GM19043 (cell line): ENCODE measurements at regions not wholly inside any gene's neighbourhood (a gene's known extent, or its start where the extent isn't known, plus 50 kb on each side); places are given as distances from the start of the nearest gene placed in this dataset.
"Not testable (repeated sequence)": the region's sequence is repeated elsewhere in the genome, so short reads cannot be mapped to it uniquely, and the experiment has no call there.

Source experiments
- ATAC-seq: cut with Tn5 transposase; IDR thresholded peaks from one replicate; pipeline ENCODE4 v1.9.1; 2021; ENCODE audit warnings: low read depth; ENCODE audit not compliant: unreplicated experiment

- ATAC-seq = no peak
Measured at GRCh38 chr12:24530689-24531088, 418.2 kb downstream of the BCAT1 start.

GRCh38 chr12:24527102-24527501, 421.8 kb downstream of the BCAT1 start:
- no peak for ATAC-seq

- ATAC-seq = no peak
Measured at GRCh38 chr12:24522736-24523135, 426.2 kb downstream of the BCAT1 start.

GRCh38 chr12:24519759-24520158, 429.1 kb downstream of the BCAT1 start:
- ATAC-seq = no peak

GRCh38 chr12:24517000-24517399, 431.9 kb downstream of the BCAT1 start:
- ATAC-seq = no peak

GRCh38 chr12:24510581-24511125, 438.2 kb downstream of the BCAT1 start:
- ATAC-seq = no peak

GRCh38 chr12:24507827-24508226, 441.1 kb downstream of the BCAT1 start:
- no peak for ATAC-seq

GRCh38 chr12:24505366-24506015, 443.4 kb downstream of the BCAT1 start:
- no peak for ATAC-seq

GRCh38 chr12:24503477-24503876, 445.4 kb downstream of the BCAT1 start:
- not testable (repeated sequence) for ATAC-seq

- ATAC-seq = no peak
Measured at GRCh38 chr12:24500831-24501230, 448.1 kb downstream of the BCAT1 start.

- ATAC-seq = no peak
Measured at GRCh38 chr12:24500421-24500820, 448.5 kb downstream of the BCAT1 start.

- no peak for ATAC-seq
Measured at GRCh38 chr12:24499151-24500146, 449.5 kb downstream of the BCAT1 start.

GRCh38 chr12:24496755-24497154, 452.1 kb downstream of the BCAT1 start:
- no peak for ATAC-seq

GRCh38 chr12:24494401-24494800, 454.5 kb downstream of the BCAT1 start:
- ATAC-seq = no peak

GRCh38 chr12:24491968-24492367, 456.9 kb downstream of the BCAT1 start:
- no peak for ATAC-seq

GRCh38 chr12:24489939-24490338, 459.0 kb downstream of the BCAT1 start:
- ATAC-seq = no peak

- no peak for ATAC-seq
Measured at GRCh38 chr12:24488906-24489619, 459.8 kb downstream of the BCAT1 start.

- ATAC-seq = no peak
Measured at GRCh38 chr12:24488091-24488596, 460.8 kb downstream of the BCAT1 start.

GRCh38 chr12:24487606-24488005, 461.3 kb downstream of the BCAT1 start:
- ATAC-seq = no peak

GRCh38 chr12:24483732-24484131, 465.2 kb downstream of the BCAT1 start:
- ATAC-seq = no peak
